ENCODE measurements at regions not wholly inside any gene's neighbourhood (a gene's known extent, or its start where the extent isn't known, plus 50 kb on each side); places are given as distances from the start of the nearest gene placed in this dataset.

DNA sequence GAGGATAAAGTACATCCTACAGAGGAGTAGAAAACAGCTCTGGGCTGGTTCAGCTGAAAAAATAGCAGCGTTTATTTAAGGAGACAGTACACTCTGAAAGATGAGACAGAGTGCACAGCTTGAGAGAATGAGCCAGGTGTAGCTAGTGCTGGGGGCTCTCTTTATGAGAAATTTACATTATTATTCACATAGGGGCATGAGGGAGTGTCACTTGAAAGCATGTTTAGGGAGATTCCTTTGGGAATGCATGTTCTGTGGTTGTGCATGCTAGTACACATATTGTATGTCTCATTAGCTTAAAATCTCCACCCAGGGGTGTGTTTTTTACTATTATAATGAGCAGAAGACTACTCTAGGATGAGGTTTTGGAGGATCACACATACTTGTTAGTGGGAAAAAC, 1224.4 kb downstream of the REEP3 start:
- no peak for TF ChIP-seq CTCF (IDR thresholded peaks at IDR 0.05)
- TF ChIP-seq POLR2A (IDR thresholded peaks at IDR 0.05), result no peak
- no peak for TF ChIP-seq EP300 (IDR thresholded peaks at IDR 0.05)
- TF ChIP-seq POLR2AphosphoS5 (IDR thresholded peaks at IDR 0.05), result no peak
